Medulla oblongata (tissue), 1 donor: ENCODE measurements at regions not wholly inside any gene's neighbourhood (a gene's known extent, or its start where the extent isn't known, plus 50 kb on each side); places are given as distances from the start of the nearest gene placed in this dataset.

ENCODE experiments used
- DNase-seq: peaks from one replicate; pipeline ENCODE4 v3.0.0-alpha.2; 2015; ENCODE audit errors: extremely low spot score

DNA sequence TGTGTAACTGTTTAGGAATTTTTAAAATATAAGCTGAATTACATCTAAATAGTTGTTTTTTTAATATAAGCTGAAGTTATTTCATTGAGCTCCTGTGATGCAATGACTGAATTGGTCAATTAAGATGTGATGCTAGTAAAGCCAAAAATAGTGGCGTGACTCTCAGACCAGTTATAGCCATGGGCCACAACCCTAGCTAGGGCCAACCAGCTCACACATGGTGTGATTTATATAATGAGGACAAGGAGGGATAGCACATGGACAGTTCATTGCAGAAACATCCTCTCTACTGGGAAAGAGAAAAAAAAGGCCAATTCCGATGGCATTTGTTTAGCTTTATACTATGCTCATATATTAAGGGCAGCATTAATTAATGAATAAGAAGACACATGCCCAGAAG, 119.3 kb upstream of the PROX1 start:
- no peak for DNase-seq

DNA sequence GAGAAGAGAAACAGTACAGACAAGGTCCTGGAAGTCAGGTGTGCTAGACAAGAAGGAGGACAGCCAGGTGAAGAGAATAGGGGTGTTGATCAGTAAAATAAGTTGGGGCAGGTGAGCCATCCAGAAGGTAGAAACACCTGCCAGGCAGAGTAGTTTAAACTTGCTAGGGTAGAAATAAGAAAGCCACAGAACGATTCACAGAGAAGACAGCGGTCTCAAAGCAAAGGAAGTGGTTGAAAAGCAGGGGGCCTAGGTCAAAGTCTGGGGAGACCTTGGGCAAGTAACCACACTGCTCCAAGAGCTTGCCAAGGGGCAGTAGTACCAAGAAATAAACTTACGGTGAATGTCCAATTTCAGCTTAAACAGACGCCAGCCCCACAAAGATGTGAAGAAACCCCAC, 116.6 kb upstream of the PROX1 start:
- no peak for DNase-seq

DNA sequence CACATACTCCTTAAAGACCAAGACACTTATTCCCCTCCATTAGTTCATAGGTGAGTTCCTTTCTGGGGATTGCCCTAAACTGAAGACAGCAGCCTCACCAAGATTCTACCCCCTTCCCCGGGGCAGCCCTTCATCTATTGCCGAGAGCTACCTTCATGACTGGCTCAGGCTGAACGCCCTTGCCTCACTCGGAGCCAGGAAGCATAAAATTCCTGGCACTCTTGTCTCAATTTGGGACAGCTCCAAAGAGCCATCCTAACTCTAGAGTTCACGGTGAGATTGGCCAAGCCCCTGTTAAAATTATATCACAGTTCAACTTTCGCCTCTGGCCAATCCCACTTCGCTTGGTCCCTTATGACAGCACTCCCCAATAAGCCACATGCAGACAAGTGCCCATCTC, 113.0 kb upstream of the PROX1 start:
- no peak for DNase-seq

DNA sequence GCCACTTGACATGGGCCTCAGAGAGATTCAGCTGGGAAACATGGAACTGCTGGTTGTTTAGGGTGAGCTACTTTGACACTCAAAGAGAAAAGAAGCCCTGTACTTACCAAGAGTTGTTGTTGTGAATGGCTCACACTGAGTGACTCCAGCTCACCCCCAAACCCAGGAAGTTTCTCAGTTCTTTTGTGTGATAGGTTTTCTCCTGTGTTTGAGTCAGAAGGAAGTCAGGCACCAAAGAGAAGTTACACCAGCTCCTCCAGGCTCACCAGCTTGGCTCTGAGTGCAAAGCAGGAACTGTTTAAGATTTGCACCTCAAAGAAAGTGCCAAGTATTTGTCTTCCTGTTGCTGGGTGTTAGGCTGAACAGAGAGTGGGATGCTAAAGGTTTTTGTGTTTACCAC, 111.2 kb upstream of the PROX1 start:
- no peak for DNase-seq

DNA sequence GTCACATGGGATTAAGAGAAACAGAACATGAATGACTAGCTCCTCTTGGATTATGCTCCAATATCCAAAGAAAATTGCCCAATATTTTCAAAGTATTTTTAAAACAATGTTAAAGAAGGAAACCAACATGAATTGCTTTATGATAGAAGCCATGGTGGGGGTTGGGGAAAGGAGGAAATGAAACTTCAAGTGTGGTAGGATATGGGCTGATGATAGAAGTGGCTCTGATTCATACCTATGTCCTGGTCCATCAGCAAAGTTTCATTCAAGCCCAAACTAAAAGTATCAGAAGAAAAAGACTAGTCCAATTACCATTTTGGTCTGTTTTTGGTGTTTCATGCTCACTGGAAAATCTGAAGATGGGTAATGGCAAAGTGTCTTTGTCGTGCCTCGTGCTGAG, 104.2 kb upstream of the PROX1 start:
- DNase-seq, result no peak

DNA sequence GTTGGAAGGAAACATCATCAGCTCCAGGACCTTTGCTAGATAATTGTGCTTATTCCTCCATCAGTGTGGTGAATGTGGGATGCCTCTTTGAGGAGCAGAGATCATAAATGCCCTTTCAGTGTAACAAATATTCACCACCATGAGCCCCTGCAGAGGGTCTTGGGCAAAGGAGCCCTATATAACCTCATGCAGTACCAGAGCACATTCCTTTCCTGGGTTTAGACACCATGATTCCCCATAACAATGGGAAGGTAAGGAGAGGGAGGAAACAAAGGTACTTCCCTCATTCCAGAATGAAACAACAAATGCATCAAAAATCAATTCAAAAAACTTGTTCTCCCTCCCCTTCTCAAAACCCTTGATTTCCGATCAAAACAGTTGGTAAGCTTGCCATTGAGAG, 103.4 kb upstream of the PROX1 start:
- no peak for DNase-seq

DNA sequence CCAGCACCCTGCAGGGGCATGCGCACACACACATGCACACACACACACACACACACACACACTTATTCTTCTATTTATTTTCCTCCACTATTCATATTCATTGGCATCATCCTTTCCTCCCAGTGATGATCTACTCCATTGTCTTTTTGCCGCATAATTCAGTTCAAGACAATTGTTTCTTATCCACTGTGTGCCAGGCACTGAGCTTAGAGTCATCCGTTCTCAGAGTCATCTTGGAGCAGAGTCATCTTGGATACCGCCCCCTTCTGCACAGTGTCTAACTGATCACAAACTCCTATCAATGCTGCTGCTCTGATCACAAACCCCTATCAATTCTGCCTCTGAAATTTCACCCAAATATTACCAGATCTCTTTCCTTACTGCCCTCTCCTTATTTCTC, 102.8 kb upstream of the PROX1 start:
- peak; percentile 57 for DNase-seq

DNA sequence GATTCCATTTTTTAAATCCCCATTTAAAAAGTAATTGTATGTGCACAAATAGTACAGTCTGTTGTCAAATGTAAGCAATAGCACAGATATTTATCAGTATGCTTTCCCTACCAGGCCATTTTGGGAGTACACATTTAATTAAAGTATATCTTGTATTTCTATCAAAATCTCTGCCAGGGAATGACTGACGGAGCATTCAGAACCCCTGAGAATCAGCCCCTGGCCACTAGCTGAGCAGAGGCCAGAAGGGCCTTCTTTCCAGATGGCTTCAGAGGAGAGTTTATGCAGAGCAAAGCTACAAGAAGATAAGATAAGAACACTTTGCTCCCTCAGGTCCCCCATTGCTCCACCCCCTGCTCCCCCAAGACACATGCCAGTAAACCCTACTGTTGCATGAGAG, 99.9 kb upstream of the PROX1 start:
- no peak for DNase-seq

DNA sequence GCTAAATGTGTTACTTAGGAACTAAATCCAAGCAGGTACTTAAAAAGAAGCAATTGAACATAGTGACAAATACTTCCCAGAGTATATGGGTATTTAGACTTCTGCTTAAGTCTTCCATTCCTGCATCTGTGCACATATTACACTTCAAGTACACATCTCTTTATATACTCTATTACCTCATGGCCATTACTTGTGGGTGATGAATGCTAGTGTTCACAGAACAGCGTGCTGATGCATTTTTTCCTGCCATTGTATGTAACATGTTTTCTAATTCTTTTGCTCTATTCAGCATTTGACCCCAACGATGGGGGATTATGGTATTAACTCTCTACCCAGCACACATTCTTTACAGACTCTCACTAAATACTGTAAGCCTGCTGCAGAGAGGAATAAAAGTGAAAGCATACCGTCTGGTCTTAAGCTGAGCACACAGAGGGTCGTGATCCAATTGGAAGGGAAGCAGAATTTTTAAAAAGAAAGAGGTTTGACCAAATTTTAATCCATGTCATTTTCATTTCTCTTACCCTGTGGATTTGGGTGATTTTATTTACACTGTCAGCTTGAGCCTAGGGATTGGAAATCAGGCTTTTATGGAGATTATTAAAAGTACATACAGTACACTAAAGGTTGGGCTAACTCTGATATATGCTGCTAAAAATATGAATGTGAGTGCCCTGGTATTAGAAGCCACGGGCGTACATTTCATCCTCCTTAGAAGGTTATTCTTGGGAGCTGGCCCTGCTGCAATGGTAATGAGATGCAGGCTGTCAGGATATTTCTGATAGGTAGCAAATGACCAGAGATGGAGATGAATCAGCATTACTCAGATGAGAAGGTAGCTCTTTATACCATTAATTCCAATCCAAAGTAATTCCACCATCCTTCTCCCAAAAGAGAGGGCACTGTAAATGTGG, 95.5 kb upstream of the PROX1 start:
- no peak for DNase-seq

DNA sequence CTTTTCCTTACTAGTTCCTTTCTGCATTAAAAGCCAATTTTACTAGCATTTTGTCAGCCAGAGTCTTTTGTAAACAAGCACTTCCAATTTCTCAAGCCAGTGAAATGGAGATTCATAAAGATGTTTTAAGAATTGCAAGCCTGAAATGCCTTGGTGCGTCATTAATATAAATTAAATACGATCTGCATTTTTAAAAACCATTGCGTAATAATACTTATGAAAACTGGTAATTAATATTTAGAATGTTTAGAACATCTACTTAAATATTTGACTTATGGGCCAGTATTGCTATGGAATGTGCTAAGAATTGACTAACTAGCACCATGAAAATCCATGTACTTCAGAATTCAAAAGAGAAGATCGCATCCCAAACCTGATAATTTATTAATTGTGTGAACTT, 89.1 kb upstream of the PROX1 start:
- no peak for DNase-seq

DNA sequence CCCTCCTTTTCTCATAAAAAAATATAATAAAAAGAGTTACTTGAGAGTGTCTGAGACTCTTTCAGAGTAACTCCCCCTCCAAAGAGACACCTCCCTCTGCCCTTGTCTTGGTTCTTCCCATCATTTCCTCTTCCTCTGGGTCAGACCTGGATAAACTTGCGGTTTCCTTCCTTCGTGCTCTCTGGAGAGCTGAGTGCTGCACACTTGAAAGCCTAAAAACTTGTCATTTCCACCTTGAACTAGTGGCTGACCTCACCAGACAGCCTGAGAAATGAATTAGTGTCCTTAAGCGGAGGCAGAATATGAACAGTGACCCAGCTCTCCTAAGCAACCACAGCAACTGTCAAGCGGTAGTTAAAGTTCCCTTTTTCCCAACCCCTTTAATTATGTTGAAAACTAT, 88.4 kb upstream of the PROX1 start:
- no peak for DNase-seq

DNA sequence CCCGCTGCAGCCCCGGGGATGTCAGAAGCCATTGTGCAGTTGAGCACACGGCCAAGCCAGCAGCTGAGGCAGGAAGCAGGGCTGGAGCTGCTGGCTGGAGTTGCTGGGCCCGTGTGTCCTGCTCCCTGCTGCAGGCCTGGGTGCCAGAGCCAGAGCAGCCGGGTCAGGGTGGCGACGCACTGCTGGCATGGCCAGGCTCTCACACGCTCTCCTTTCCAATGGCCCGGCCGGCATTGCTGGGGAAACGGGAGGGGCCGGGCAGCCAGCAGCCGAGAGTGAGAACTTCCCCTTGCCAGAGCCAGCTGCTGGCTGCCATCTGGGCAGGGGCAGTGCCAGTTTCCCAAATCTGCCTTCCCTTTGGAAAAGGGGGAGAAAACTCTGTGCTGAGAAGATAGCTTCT, 82.4 kb upstream of the PROX1 start:
- DNase-seq, result peak; percentile 69

DNA sequence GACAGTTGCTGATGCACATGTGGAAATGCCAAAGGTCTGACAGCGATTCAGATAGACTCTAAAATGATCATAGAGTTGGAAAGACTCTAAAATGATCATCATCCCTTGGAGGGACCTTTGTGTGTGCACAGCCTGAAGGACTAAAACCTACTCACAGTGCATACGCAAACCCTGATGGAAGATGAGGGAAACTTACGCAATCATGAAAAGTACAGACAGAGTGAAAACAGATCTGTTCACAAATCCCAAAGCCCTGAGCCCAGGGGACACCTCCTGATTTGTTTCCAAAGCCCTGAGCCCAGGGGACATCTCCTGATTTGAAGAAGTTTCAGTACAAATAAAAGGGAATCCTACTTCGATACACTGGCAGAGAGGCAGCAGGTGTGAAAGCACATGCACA, 79.3 kb upstream of the PROX1 start:
- no peak for DNase-seq

DNA sequence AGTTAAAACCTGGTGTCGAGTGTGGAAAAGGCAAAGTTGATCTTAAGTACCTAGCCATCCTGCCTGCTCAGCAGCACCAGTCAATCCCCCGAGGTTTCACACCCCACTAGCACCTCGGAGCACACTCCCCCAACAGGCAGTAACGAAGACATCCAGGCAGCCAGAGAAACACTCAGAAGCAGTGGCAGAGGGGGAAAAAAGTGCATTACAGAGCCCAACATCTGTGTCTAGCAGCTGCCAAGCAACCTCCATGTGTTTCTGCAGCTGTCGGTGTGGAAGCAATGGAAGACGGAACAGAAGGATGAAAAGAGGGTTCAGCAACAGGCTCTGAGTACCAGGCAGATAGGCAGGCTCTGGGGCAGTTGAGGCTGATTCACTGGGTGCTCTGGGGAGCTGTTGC, 73.4 kb upstream of the PROX1 start:
- DNase-seq, result no peak

DNA sequence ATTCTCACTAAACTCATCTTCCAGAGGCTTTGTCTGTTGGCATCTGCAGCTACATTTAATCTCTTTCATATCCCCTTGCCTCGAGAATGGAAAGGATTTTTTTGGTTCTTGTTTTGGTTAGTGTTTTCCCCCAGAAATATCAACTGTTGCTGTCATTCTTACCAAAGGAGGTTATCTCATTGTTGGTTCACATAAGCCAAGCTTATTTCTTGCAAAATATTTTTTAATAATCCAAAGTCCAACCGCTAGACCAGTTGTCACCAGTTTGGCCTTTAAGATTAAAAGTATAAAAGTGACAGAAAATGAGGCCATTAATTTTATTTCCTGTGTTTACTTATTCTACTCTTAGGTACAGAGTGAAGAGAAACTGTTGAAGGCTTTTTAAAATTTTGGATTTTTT, 66.5 kb upstream of the PROX1 start:
- no peak for DNase-seq

DNA sequence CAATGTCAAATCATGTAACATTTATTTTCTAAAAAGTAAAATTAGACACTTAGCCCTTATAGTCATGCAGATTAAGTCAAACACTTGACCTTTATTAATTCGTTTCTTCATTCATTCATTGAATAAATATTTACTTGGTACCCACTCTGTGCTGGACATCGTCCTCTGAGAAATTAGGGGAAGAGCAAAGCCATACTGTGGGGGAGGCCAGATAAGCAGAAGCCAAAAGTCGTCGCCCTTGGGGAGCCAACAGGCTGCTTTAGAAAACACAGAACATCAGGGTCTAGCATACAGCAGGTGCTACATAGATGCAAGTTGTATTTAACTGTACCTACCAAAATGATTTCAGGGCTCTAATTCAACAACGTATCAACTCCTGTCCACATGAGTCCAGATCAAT, 66.1 kb upstream of the PROX1 start:
- DNase-seq, result no peak

DNA sequence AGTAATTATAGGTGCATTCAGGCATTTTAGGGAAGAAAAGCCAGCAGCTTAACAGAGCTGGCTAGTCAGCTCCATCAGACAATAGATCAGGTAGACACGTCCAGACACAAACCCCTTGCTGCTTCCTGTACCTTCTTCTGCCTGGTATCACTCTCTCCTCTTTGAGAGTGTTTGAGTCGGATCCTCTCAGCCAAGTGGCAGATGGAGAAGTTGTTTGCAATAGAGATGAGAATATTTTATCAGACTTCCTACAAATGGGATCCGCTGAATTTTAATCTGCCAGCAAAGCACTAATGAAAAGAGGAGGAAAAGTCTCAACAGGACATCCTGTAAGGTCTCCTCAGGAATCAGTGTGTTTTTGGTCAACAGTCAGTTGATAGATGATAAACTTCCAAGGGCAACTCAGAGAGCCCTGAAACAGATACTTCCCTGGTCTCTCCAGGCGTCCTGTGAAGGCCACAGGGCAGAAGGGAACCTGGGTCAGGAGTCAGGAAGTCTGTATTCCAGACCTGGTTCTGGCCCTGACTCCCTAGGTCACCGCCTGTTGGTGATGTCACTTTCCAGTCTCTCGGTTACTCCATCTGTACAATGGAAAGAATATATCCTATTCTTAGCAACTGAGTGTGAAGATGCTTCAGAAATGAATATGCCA, 62.1 kb upstream of the PROX1 start:
- no peak for DNase-seq

DNA sequence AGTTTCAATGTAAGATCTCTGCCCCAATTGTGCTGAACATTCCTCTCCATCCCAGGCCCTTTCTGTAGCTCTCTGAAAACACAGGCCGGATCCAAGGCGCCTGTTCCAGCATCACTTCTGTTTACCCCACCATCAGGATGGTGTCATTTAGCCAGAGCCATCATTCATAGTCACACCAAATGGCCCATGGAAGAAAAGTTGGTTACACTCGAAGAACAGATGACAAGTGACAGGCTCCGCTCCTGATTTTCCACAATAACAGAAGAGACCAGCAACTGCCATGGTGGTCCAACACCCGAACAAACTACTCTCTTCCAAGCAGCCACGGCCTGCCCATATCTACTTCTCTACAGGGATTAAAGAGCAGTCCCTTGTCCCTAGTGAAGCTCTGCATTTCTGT, 59.9 kb upstream of the PROX1 start:
- no peak for DNase-seq

DNA sequence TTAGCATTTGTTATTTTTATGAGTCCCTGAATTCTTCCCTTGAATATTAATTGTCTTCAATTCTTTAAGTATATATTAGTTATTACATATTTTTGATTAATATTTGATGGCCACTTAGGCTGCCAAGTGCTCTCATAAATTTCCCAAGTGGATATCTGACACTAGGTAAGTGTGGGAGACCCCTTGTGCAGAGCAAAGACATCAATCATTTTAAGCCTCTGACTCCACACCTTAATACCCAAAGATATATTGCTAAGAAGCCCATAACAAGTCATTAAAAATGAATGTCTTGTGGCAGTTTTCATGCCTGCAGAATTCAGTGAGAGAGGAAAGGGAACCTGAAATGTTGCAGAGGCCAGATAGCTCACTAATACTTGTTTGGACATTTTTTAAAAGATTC, 58.4 kb upstream of the PROX1 start:
- no peak for DNase-seq

DNA sequence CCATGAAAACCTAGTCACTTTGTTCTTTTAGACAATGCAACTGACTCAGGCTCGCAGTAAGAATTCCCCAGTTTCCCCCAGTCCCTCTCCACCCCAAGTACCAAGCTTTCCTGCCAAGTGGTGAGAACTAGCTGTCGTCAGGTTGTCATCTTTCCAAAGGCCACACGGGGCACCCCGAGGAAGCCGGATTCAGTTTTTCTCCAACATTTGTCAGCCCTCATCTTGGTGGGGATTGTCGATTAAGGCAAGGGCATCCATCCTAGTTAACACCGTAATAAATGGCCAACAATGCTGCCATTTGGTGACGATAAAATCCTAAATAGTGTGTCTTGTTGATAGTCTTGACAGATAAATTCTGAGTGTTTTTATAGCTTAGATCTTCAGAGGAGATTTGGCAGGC, 55.9 kb upstream of the PROX1 start:
- DNase-seq, result no peak

DNA sequence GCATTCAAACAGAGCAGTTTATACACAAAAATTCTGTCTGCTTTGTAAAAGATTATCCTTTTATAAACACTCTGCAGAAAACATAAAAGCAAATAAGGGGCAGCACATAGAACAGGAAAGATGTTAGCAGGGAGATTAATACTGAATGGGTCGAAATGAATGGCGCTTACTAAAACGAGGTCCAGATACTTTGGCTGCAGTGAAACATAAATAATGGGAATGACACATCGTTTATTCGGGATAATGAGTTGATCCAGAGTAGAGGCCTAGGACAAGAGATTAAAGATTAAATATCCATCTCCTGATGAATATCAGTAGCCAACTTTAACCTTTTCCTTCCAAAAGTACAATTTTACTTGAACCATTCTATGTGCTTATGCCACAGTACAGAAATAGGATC, 54.4 kb upstream of the PROX1 start:
- no peak for DNase-seq

DNA sequence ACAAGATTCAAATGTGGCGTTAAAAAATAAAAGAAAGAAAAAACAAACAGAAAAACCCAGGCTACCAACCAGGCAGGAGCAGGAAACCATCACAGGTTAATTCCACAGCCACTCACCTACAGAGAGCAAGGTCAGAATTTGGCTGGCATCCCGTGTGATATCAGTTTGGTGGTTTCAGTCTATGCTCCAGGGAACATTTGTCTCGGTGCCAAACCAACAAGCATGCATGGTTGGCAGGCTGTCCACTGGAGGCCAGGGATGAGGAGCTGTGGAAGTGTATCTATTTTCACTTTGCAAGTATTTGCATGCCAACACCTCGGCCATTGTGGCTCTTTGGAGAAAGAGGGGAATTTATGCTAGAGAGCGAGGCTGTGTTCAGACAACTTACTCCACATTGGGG, 53.1 kb upstream of the PROX1 start:
- no peak for DNase-seq

DNA sequence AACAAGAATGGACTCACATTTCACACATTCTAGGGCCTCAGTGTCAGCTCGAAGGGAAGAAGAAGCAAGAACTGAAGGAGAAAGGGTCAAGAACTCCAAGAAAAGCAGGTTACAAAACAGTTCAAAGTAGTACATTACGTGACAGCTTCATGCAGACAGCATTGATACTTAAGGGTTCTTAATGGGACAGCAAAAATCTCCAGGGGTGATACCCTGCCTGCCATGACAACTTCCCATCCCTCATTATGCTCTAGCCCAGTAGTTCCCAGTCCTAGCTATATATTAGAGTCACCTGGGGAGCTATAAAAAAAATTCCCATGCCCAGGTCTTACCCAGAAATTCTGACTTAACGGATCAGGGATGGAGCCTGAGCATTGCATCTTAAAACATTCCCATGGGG, 51.2 kb upstream of the PROX1 start:
- DNase-seq, result no peak
